Keratinocyte (primary cell): ENCODE measurements at regions not wholly inside any gene's neighbourhood (a gene's known extent, or its start where the extent isn't known, plus 50 kb on each side); places are given as distances from the start of the nearest gene placed in this dataset.

Source experiments
- DNase-seq: peaks from one replicate; pipeline ENCODE4 v3.0.0-alpha.2; 2011; ENCODE audit warnings: low read depth, missing footprints, low spot score
- FAIRE-seq: peaks from 2 replicates; lab custom pipeline; 2011; peaks lifted over from hg19 to GRCh38; lab: Jason Lieb, UNC
- H2AFZ ChIP-seq: 2 replicates; pipeline ENCODE4 v1.6.0; 2012; ENCODE audit warnings: low read length, control low read depth, inconsistent platforms; ENCODE audit not compliant: control insufficient read depth
- H3K27ac ChIP-seq: 2 replicates; pipeline ENCODE4 v1.5.1; 2011; ENCODE audit warnings: low read length; ENCODE audit not compliant: control insufficient read depth, insufficient read depth
- H3K27me3 ChIP-seq: 3 replicates; pipeline ENCODE4 v1.6.0; 2011; ENCODE audit warnings: low read length; ENCODE audit not compliant: control insufficient read depth, insufficient read depth; ENCODE audit errors: extremely low read depth
- H3K36me3 ChIP-seq, 2 experiments: 2 replicates in 1 of 2; 3 replicates in 1 of 2; pipeline ENCODE4 v1.5.1; 2011; ENCODE audit warnings: low read length in 2 of 2, mild to moderate bottlenecking in 1 of 2; ENCODE audit not compliant: control insufficient read depth in 2 of 2, insufficient read depth in 2 of 2; ENCODE audit errors: extremely low read depth in 1 of 2
- H3K4me1 ChIP-seq: 3 replicates; pipeline ENCODE4 v1.5.1; 2011; ENCODE audit warnings: low read length; ENCODE audit not compliant: control insufficient read depth, insufficient read depth; ENCODE audit errors: extremely low read depth
- H3K4me2 ChIP-seq: 3 replicates; pipeline ENCODE4 v1.6.0; 2011; ENCODE audit warnings: low read depth, low read length; ENCODE audit not compliant: control insufficient read depth, insufficient read depth; ENCODE audit errors: extremely low read depth
- H3K4me3 ChIP-seq, 3 experiments: fragments of 200-600 bp in 1 of 3; sonication (generic) in 1 of 3; 2 replicates in 2 of 3; 3 replicates in 1 of 3; pipeline ENCODE4 v1.5.1; 2011 to 2016; ENCODE audit warnings: low read length in 3 of 3, mild to moderate bottlenecking in 3 of 3, control low read depth in 2 of 3, inconsistent platforms in 1 of 3, low read depth in 1 of 3, mixed read lengths in 1 of 3, mixed run types in 1 of 3, moderate library complexity in 1 of 3; ENCODE audit not compliant: control insufficient read depth in 2 of 3, insufficient read depth in 2 of 3; ENCODE audit errors: extremely low read depth in 1 of 3
- H3K79me2 ChIP-seq: 2 replicates; pipeline ENCODE4 v1.6.0; 2012; ENCODE audit warnings: low read length; ENCODE audit not compliant: control insufficient read depth, insufficient read depth
- H3K9ac ChIP-seq: 3 replicates; pipeline ENCODE4 v1.6.0; 2011; ENCODE audit warnings: low read length; ENCODE audit not compliant: control insufficient read depth, insufficient read depth; ENCODE audit errors: extremely low read depth
- H3K9me1 ChIP-seq: 3 replicates; pipeline ENCODE4 v1.6.0; 2011; ENCODE audit warnings: low read length; ENCODE audit not compliant: control insufficient read depth, insufficient read depth; ENCODE audit errors: extremely low read depth
- H3K9me3 ChIP-seq: 2 replicates; pipeline ENCODE4 v1.5.1; 2012; ENCODE audit warnings: low read depth, low read length; ENCODE audit not compliant: control insufficient read depth
- H4K20me1 ChIP-seq: 3 replicates; pipeline ENCODE4 v1.6.0; 2011; ENCODE audit warnings: low read length; ENCODE audit not compliant: control insufficient read depth, insufficient read depth; ENCODE audit errors: extremely low read depth
- EZH2 ChIP-seq: IDR thresholded peaks from one replicate; pipeline ENCODE4 v1.6.1; 2012; ENCODE audit warnings: inconsistent platforms, mild to moderate bottlenecking, low read length, moderate library complexity
- dilution Hi-C: fragments of 300-500 bp; cut with MboI; formaldehyde crosslinking; loops from one replicate; pipeline ENCODE4 v1.7.0; 2020; ENCODE audit warnings: low sequenced_read_pairs; ENCODE audit not compliant: extremely low pct_ligation_motif_present
- TF ChIP-seq, protein P1 (sequence below), 3 experiments: IDR thresholded peaks in 1 of 3; conservative IDR thresholded peaks in 1 of 3; optimal IDR thresholded peaks in 1 of 3; 2 replicates in 2 of 3; 3 replicates in 1 of 3; pipeline versions ENCODE3 to v1.5.1; 2011; ENCODE audit warnings: low read length in 3 of 3, mild to moderate bottlenecking in 3 of 3, moderate library complexity in 2 of 3, control low read depth in 1 of 3, inconsistent platforms in 1 of 3; ENCODE audit not compliant: insufficient read depth in 2 of 3; ENCODE audit errors: extremely low read depth in 1 of 3

DNA sequence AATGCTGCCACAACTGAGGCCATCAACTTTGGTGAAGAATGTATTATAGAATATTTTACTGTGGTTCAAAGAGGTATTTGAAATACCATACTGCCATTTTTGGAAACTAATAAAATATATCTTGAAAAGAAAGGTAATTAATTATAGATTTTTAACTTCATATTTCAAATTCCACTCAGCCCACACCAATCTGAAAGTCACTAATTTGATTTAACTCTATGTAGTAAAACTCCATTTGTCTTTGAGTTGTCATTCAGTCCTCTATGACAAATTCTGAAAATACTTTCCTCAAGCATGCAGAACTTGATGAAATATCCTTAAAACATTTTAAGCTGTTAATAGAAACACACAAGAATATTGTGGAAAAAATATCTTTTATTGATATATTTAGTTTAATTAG is 1196.7 kb upstream of the CITED2 start:
- DNase-seq (no peak), FAIRE-seq (no peak)
- Histone ChIP-seq H3K36me3 (no peaks in the 10 kb centered on the region), H3K79me2 (no peaks in the 10 kb centered on the region), H3K9me3 (no peaks in the 10 kb centered on the region), H4K20me1 (no peaks in the 10 kb centered on the region), H2AFZ (no peak overlapping the region), H3K27ac (no peak overlapping the region), H3K9ac (no peak overlapping the region), H3K27me3 (no peaks in the 10 kb centered on the region), H3K4me2 (no peak overlapping the region), H3K4me1 (peaks cover 17% of the 10 kb centered on the region), H3K9me1 (no peaks in the 10 kb centered on the region), H3K4me3 (no peak overlapping the region)
- dilution Hi-C loops, result no loop called here
- no peak for TF ChIP-seq EZH2
- TF ChIP-seq, protein P1, sequence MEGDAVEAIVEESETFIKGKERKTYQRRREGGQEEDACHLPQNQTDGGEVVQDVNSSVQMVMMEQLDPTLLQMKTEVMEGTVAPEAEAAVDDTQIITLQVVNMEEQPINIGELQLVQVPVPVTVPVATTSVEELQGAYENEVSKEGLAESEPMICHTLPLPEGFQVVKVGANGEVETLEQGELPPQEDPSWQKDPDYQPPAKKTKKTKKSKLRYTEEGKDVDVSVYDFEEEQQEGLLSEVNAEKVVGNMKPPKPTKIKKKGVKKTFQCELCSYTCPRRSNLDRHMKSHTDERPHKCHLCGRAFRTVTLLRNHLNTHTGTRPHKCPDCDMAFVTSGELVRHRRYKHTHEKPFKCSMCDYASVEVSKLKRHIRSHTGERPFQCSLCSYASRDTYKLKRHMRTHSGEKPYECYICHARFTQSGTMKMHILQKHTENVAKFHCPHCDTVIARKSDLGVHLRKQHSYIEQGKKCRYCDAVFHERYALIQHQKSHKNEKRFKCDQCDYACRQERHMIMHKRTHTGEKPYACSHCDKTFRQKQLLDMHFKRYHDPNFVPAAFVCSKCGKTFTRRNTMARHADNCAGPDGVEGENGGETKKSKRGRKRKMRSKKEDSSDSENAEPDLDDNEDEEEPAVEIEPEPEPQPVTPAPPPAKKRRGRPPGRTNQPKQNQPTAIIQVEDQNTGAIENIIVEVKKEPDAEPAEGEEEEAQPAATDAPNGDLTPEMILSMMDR (optimal IDR thresholded peaks at IDR 0.05 in 1 of 3, IDR thresholded peaks at IDR 0.05 in 1 of 3, conservative IDR thresholded peaks at IDR 0.05 in 1 of 3; ENCODE audit: extremely low read depth in 1 of 3, insufficient read depth in 2 of 3, low read length in 3 of 3), result no peak

DNA sequence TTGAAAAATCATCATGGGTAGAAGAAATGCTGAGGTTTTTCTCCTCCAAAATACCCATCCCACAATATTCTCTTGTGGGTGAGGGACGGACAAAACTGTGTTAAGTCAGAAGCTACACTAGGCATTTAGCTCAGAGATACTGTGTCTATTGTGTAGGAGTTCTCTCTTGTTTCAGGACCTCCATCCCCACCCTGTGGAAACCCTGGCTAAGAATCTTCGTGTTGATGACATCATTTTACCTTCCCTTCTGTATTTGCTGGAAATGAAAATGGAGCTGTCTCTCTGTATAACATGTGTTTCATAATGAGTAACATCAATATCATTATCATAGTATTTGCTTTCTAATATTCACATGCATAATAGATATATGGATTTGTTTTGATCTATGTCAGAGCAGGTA is 1193.0 kb upstream of the CITED2 start:
- H3K27ac ChIP-seq, result no peak overlapping the region
- no peak overlapping the region for H3K9ac ChIP-seq
- TF ChIP-seq EZH2, result no peak
- TF ChIP-seq, protein P1 (optimal IDR thresholded peaks at IDR 0.05 in 1 of 3, IDR thresholded peaks at IDR 0.05 in 1 of 3, conservative IDR thresholded peaks at IDR 0.05 in 1 of 3; ENCODE audit: extremely low read depth in 1 of 3, insufficient read depth in 2 of 3, low read length in 3 of 3), result no peak
- H3K9me3 ChIP-seq, result no peaks in the 10 kb centered on the region
- H4K20me1 ChIP-seq, result no peaks in the 10 kb centered on the region
- no peaks in the 10 kb centered on the region for H3K79me2 ChIP-seq
- no peaks in the 10 kb centered on the region for H3K9me1 ChIP-seq
- H3K4me1 ChIP-seq, result peaks cover 13% of the 10 kb centered on the region
- dilution Hi-C loops, result no loop called here
- no peak overlapping the region for H3K4me3 ChIP-seq
- no peak for FAIRE-seq
- no peaks in the 10 kb centered on the region for H3K27me3 ChIP-seq
- no peaks in the 10 kb centered on the region for H3K36me3 ChIP-seq
- H2AFZ ChIP-seq, result no peak overlapping the region
- DNase-seq, result no peak
- H3K4me2 ChIP-seq, result no peak overlapping the region
